Cerebellar nuclear complex (tissue), 1 donor: ENCODE measurements at regions not wholly inside any gene's neighbourhood (a gene's known extent, or its start where the extent isn't known, plus 50 kb on each side); places are given as distances from the start of the nearest gene placed in this dataset.

Experiments
- DNase-seq, 2 experiments: peaks; one replicate each; lab custom pipeline; 2025; lab: John Stamatoyannopoulos, UW

- DNase-seq: no peak
Measured at GRCh38 chr5:133738271-133738670, 125.9 kb upstream of the FSTL4 start.

GRCh38 chr5:133736512-133736911, 124.2 kb upstream of the FSTL4 start:
- DNase-seq: no peak

- no peak for DNase-seq
Measured at GRCh38 chr5:133735346-133735745, 123.0 kb upstream of the FSTL4 start.

GRCh38 chr5:133734916-133735315, 122.6 kb upstream of the FSTL4 start:
- DNase-seq: no peak

- DNase-seq: no peak
Measured at GRCh38 chr5:133732536-133732935, 120.2 kb upstream of the FSTL4 start.

- no peak for DNase-seq
Measured at GRCh38 chr5:133731951-133732350, 119.6 kb upstream of the FSTL4 start.

- DNase-seq: no peak
Measured at GRCh38 chr5:133730866-133731265, 118.5 kb upstream of the FSTL4 start.

GRCh38 chr5:133730346-133730745, 118.0 kb upstream of the FSTL4 start:
- no peak for DNase-seq

GRCh38 chr5:133729800-133730199, 117.5 kb upstream of the FSTL4 start:
- DNase-seq: no peak

- no peak for DNase-seq
Measured at GRCh38 chr5:133728475-133728874, 116.1 kb upstream of the FSTL4 start.

GRCh38 chr5:133727636-133728035, 115.3 kb upstream of the FSTL4 start:
- no peak for DNase-seq

- no peak for DNase-seq
Measured at GRCh38 chr5:133723651-133724366, 111.5 kb upstream of the FSTL4 start.

GRCh38 chr5:133723126-133723525, 110.8 kb upstream of the FSTL4 start:
- no peak for DNase-seq

GRCh38 chr5:133721365-133721764, 109.0 kb upstream of the FSTL4 start:
- DNase-seq: no peak

GRCh38 chr5:133718457-133718856, 106.1 kb upstream of the FSTL4 start:
- no peak for DNase-seq

- DNase-seq: no peak
Measured at GRCh38 chr5:133716532-133717183, 104.3 kb upstream of the FSTL4 start.

- no peak for DNase-seq
Measured at GRCh38 chr5:133715616-133716015, 103.3 kb upstream of the FSTL4 start.

- DNase-seq: no peak
Measured at GRCh38 chr5:133715216-133715615, 102.9 kb upstream of the FSTL4 start.

- no peak for DNase-seq
Measured at GRCh38 chr5:133714161-133714915, 102.0 kb upstream of the FSTL4 start.

- DNase-seq: no peak
Measured at GRCh38 chr5:133713751-133714150, 101.4 kb upstream of the FSTL4 start.

- no peak for DNase-seq
Measured at GRCh38 chr5:133713209-133713608, 100.9 kb upstream of the FSTL4 start.

GRCh38 chr5:133712562-133712961, 100.2 kb upstream of the FSTL4 start:
- no peak for DNase-seq

- no peak for DNase-seq
Measured at GRCh38 chr5:133709209-133709725, 96.9 kb upstream of the FSTL4 start.
